H9 (cell line): ENCODE measurements at regions not wholly inside any gene's neighbourhood (a gene's known extent, or its start where the extent isn't known, plus 50 kb on each side); places are given as distances from the start of the nearest gene placed in this dataset.

Experiments
- DNase-seq: peaks from one replicate; pipeline ENCODE4 v3.0.0-alpha.2; 2017
- H2AFZ ChIP-seq: one replicate; pipeline ENCODE4 v1.6.1; 2013; ENCODE audit warnings: mild to moderate bottlenecking, low read length, control low read depth, moderate library complexity
- H2AK5ac ChIP-seq: 2 replicates; pipeline ENCODE4 v1.6.1; 2013; ENCODE audit warnings: low read length, control low read depth, mixed read lengths; ENCODE audit not compliant: insufficient read length
- H2BK120ac ChIP-seq: one replicate; pipeline ENCODE4 v1.6.1; 2013; ENCODE audit warnings: low read depth, mild to moderate bottlenecking, low read length, control low read depth, inconsistent platforms; ENCODE audit not compliant: poor library complexity, severe bottlenecking
- H2BK12ac ChIP-seq: 2 replicates; pipeline ENCODE4 v1.6.1; 2013; ENCODE audit warnings: low read length, control low read depth, mixed read lengths, low read depth; ENCODE audit not compliant: insufficient read length
- H2BK15ac ChIP-seq: 2 replicates; pipeline ENCODE4 v1.6.1; 2013; ENCODE audit warnings: low read depth, low read length, control low read depth
- H2BK20ac ChIP-seq: one replicate; pipeline ENCODE4 v1.6.1; 2013; ENCODE audit warnings: low read depth, mild to moderate bottlenecking, low read length, control low read depth, inconsistent platforms; ENCODE audit not compliant: poor library complexity, severe bottlenecking
- H2BK5ac ChIP-seq: 2 replicates; pipeline ENCODE4 v1.6.1; 2013; ENCODE audit warnings: low read length, control low read depth, mixed read lengths; ENCODE audit not compliant: insufficient read length
- H3K14ac ChIP-seq: 2 replicates; pipeline ENCODE4 v1.6.1; 2013; ENCODE audit warnings: low read length, control low read depth; ENCODE audit not compliant: insufficient read depth
- H3K18ac ChIP-seq: 2 replicates; pipeline ENCODE4 v1.6.1; 2013; ENCODE audit warnings: low read depth, mild to moderate bottlenecking, mixed read lengths, low read length, control low read depth; ENCODE audit not compliant: insufficient read length
- H3K23ac ChIP-seq: 2 replicates; pipeline ENCODE4 v1.6.1; 2013; ENCODE audit warnings: low read length, control low read depth, mixed read lengths, low read depth; ENCODE audit not compliant: insufficient read length
- H3K23me2 ChIP-seq: 2 replicates; pipeline ENCODE4 v1.6.1; 2013; ENCODE audit warnings: low read depth, mild to moderate bottlenecking, mixed read lengths, low read length, control low read depth; ENCODE audit not compliant: insufficient read length, poor library complexity, severe bottlenecking
- H3K27ac ChIP-seq: 2 replicates; pipeline ENCODE4 v1.5.1; 2013; ENCODE audit warnings: low read length, control low read depth, mixed read lengths, low read depth; ENCODE audit not compliant: insufficient read length
- H3K27me3 ChIP-seq: 2 replicates; pipeline ENCODE4 v1.6.1; 2013; ENCODE audit warnings: low read length, control low read depth, inconsistent platforms; ENCODE audit not compliant: insufficient read depth
- H3K4ac ChIP-seq: 2 replicates; pipeline ENCODE4 v1.6.1; 2013; ENCODE audit warnings: low read depth, mild to moderate bottlenecking, control low read depth, inconsistent platforms, low read length, moderate library complexity
- H3K4me1 ChIP-seq: 2 replicates; pipeline ENCODE4 v1.6.1; 2013; ENCODE audit warnings: low read length, control low read depth, inconsistent platforms; ENCODE audit not compliant: insufficient read depth
- H3K4me2 ChIP-seq: 2 replicates; pipeline ENCODE4 v1.6.1; 2013; ENCODE audit warnings: low read length, control low read depth, mixed read lengths; ENCODE audit not compliant: insufficient read length, insufficient read depth
- H3K56ac ChIP-seq: 2 replicates; pipeline ENCODE4 v1.6.1; 2013; ENCODE audit warnings: low read depth, mild to moderate bottlenecking, mixed read lengths, low read length, control low read depth; ENCODE audit not compliant: insufficient read length
- H3K79me1 ChIP-seq: 2 replicates; pipeline ENCODE4 v1.6.1; 2013; ENCODE audit warnings: low read depth, mild to moderate bottlenecking, moderate library complexity, low read length, control low read depth, inconsistent platforms; ENCODE audit not compliant: insufficient read depth, poor library complexity, severe bottlenecking
- H3K79me2 ChIP-seq: 2 replicates; pipeline ENCODE4 v1.6.1; 2013; ENCODE audit warnings: low read length, control low read depth, inconsistent platforms; ENCODE audit not compliant: insufficient read depth
- H3K9ac ChIP-seq: 2 replicates; pipeline ENCODE4 v1.6.1; 2013; ENCODE audit warnings: low read length, control low read depth, mixed read lengths; ENCODE audit not compliant: insufficient read length; ENCODE audit errors: extremely low read depth
- H3K9me3 ChIP-seq: one replicate; pipeline ENCODE4 v1.6.1; 2013; ENCODE audit warnings: low read depth, low read length, inconsistent platforms; ENCODE audit not compliant: control insufficient read depth
- H3T11ph ChIP-seq: one replicate; pipeline ENCODE4 v1.6.1; 2013; ENCODE audit warnings: mild to moderate bottlenecking, low read length, control low read depth, inconsistent platforms
- H4K20me1 ChIP-seq: one replicate; pipeline ENCODE4 v1.6.1; 2013; ENCODE audit not compliant: control insufficient read depth, insufficient read length, insufficient read depth
- H4K5ac ChIP-seq: 2 replicates; pipeline ENCODE4 v1.6.1; 2013; ENCODE audit warnings: low read depth, mild to moderate bottlenecking, mixed read lengths, low read length, control low read depth; ENCODE audit not compliant: insufficient read length
- H4K8ac ChIP-seq: replicated peaks from 2 replicates; pipeline ENCODE4 v1.6.1; 2013; ENCODE audit warnings: low read length, control low read depth, mixed read lengths, low read depth; ENCODE audit not compliant: insufficient read length
- H4K91ac ChIP-seq: 2 replicates; pipeline ENCODE4 v1.6.1; 2013; ENCODE audit warnings: low read depth, mild to moderate bottlenecking, moderate library complexity, mixed read lengths, low read length, control low read depth; ENCODE audit not compliant: insufficient read length
- H3K27ac Mint-ChIP-seq, 3 experiments: 2 replicates in 2 of 3; 3 replicates in 1 of 3; pipeline ENCODE4 v1.8.0; 2020 to 2021; ENCODE audit warnings: mixed read lengths in 3 of 3, mild to moderate bottlenecking in 1 of 3, moderate library complexity in 1 of 3
- H3K27me3 Mint-ChIP-seq: 2 replicates; pipeline ENCODE4 v1.8.0; 2021; ENCODE audit warnings: low read depth, mild to moderate bottlenecking, moderate library complexity, mixed read lengths
- H3K36me3 Mint-ChIP-seq, 3 experiments: 2 replicates in 2 of 3; 3 replicates in 1 of 3; pipeline ENCODE4 v1.8.0; 2020 to 2021; ENCODE audit warnings: low read depth in 3 of 3, mixed read lengths in 3 of 3; ENCODE audit not compliant: insufficient read depth in 1 of 3
- H3K4me1 Mint-ChIP-seq, 2 experiments: 2 replicates each; pipeline ENCODE4 v1.8.0; 2020; ENCODE audit warnings: mixed read lengths in 2 of 2
- H3K4me3 Mint-ChIP-seq, 2 experiments: 2 replicates in 1 of 2; 3 replicates in 1 of 2; pipeline ENCODE4 v1.8.0; 2020 to 2021; ENCODE audit warnings: mild to moderate bottlenecking in 2 of 2, mixed read lengths in 2 of 2, moderate library complexity in 1 of 2
- H3K9me3 Mint-ChIP-seq, 2 experiments: 2 replicates in 1 of 2; 3 replicates in 1 of 2; pipeline ENCODE4 v1.8.0; 2020; ENCODE audit warnings: mild to moderate bottlenecking in 2 of 2, mixed read lengths in 2 of 2, moderate library complexity in 1 of 2
- WGBS: extraction: QIAGEN DNeasy Blood & Tissue Kit; methylation state at CpG from one replicate; pipeline ENCODE4 v1.1.7; 2013; ENCODE audit warnings: missing lambda C conversion rate, low lambda C conversion rate, mixed read lengths; ENCODE audit not compliant: insufficient read length; ENCODE audit errors: extremely low coverage; 5-methylcytosine and 5-hydroxymethylcytosine counted together
- TF ChIP-seq, protein P1 (sequence below): fragments of 200-600 bp; sonication (generic); conservative IDR thresholded peaks from 3 replicates; pipeline ENCODE4 v1.8.0; 2021; ENCODE audit warnings: antibody characterized with exemption, mild to moderate bottlenecking

DNA sequence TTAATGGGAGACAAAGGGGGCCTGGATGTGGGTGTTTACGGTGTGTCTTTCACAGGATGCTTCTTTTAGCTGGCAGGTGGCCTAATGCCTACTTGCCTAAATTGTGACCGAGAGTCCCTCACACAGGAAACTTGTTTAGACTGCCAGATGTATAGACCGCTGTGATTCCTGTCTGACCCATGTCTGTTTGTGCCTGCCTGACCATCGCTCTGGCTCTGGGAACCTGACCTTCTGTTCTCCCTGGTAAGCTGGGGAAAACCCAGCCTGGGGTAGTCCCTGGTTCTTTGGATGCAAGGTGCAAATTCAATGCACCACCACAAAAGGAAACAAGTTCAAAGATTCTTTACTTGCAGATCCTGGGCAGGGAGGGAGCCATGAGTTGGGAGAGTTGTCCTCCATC is 68.4 kb downstream of the DMRTA2 start:
- no peak overlapping the region for H2BK20ac ChIP-seq
- no peaks in the 10 kb centered on the region for H3K79me2 ChIP-seq
- no CpG with 5 or more reads among the region's 4 CpGs for WGBS
- no peaks in the 10 kb centered on the region for H3K27me3 ChIP-seq
- TF ChIP-seq, protein P1, sequence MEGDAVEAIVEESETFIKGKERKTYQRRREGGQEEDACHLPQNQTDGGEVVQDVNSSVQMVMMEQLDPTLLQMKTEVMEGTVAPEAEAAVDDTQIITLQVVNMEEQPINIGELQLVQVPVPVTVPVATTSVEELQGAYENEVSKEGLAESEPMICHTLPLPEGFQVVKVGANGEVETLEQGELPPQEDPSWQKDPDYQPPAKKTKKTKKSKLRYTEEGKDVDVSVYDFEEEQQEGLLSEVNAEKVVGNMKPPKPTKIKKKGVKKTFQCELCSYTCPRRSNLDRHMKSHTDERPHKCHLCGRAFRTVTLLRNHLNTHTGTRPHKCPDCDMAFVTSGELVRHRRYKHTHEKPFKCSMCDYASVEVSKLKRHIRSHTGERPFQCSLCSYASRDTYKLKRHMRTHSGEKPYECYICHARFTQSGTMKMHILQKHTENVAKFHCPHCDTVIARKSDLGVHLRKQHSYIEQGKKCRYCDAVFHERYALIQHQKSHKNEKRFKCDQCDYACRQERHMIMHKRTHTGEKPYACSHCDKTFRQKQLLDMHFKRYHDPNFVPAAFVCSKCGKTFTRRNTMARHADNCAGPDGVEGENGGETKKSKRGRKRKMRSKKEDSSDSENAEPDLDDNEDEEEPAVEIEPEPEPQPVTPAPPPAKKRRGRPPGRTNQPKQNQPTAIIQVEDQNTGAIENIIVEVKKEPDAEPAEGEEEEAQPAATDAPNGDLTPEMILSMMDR: no peak
- H3K4me2 ChIP-seq: no peak overlapping the region
- no peak overlapping the region for H2AFZ ChIP-seq
- H4K91ac ChIP-seq: no peak overlapping the region
- H2AK5ac ChIP-seq: no peak overlapping the region
- Mint-ChIP-seq H3K4me3 (no peak overlapping the region), H3K4me1 (peaks cover 8% of the 10 kb centered on the region in 2 experiments), H3K27ac (no peak overlapping the region), H3K36me3 (no peaks in the 10 kb centered on the region; a peak in 2 of 7 replicates), H3K9me3 (peaks cover 8 to 26% of the 10 kb centered on the region in 2 experiments), H3K27me3 (peaks cover 18% of the 10 kb centered on the region)
- no peaks in the 10 kb centered on the region for H3K79me1 ChIP-seq
- H3K14ac ChIP-seq: no peak overlapping the region
- H3K23ac ChIP-seq: no peak overlapping the region
- no peak overlapping the region for H2BK15ac ChIP-seq
- no peak overlapping the region for H2BK5ac ChIP-seq
- no peak overlapping the region for H3K27ac ChIP-seq
- H3K9ac ChIP-seq: no peak overlapping the region
- H2BK120ac ChIP-seq: no peak overlapping the region
- H3K4me1 ChIP-seq: no peaks in the 10 kb centered on the region
- no peaks in the 10 kb centered on the region for H3K9me3 ChIP-seq
- no peak overlapping the region for H3K56ac ChIP-seq
- H2BK12ac ChIP-seq: no peak overlapping the region
- H4K20me1 ChIP-seq: no peaks in the 10 kb centered on the region
- H4K8ac ChIP-seq: no peak overlapping the region
- no peak overlapping the region for H3T11ph ChIP-seq
- H3K18ac ChIP-seq: no peak overlapping the region
- H3K4ac ChIP-seq: no peak overlapping the region
- H4K5ac ChIP-seq: no peak overlapping the region
- no peak for DNase-seq
- H3K23me2 ChIP-seq: no peaks in the 10 kb centered on the region
